Esophagus squamous epithelium (tissue), 5 donors: ENCODE measurements at regions not wholly inside any gene's neighbourhood (a gene's known extent, or its start where the extent isn't known, plus 50 kb on each side); places are given as distances from the start of the nearest gene placed in this dataset.

Experiments used
- DNase-seq: peaks from one replicate; lab custom pipeline; 2025; lab: John Stamatoyannopoulos, UW
- H3K27ac ChIP-seq, 4 donors: fragments of 200-600 bp; sonication (generic); one replicate each; pipeline ENCODE4 v1.5.1; 2016 to 2019; ENCODE audit warnings: mild to moderate bottlenecking in 1 of 4
- H3K27me3 ChIP-seq, 4 donors: fragments of 200-600 bp; sonication (generic); 1 replicate in 3 of 4; 2 replicates in 1 of 4; pipeline versions ENCODE4 v1.5.1 to v1.6.0; 2017 to 2021; ENCODE audit warnings: antibody characterized with exemption in 1 of 4
- H3K36me3 ChIP-seq, 3 donors: fragments of 200-600 bp; sonication (generic); one replicate each; pipeline ENCODE4 v1.5.1; 2016 to 2019
- H3K4me1 ChIP-seq, 3 donors: fragments of 200-600 bp; sonication (generic); one replicate each; pipeline ENCODE4 v1.5.1; 2017 to 2019
- H3K4me3 ChIP-seq, 4 donors: fragments of 200-600 bp; sonication (generic); 1 replicate in 3 of 4; 2 replicates in 1 of 4; pipeline ENCODE4 v1.5.1; 2016 to 2019; ENCODE audit warnings: mild to moderate bottlenecking in 2 of 4, moderate library complexity in 1 of 4
- H3K9me3 ChIP-seq, 3 donors: fragments of 200-600 bp; sonication (generic); one replicate each; pipeline ENCODE4 v1.5.1; 2016 to 2019
- CTCF ChIP-seq, 6 experiments: fragments of 450-650 bp in 4 of 6; fragments of 200-600 bp in 2 of 6; sonication (generic) in 2 of 6; IDR thresholded peaks; one replicate each; pipeline ENCODE4 v1.5.1; 2016 to 2019; ENCODE audit warnings: antibody characterized with exemption in 6 of 6, mild to moderate bottlenecking in 4 of 6, moderate library complexity in 4 of 6
- POLR2A ChIP-seq, 4 donors: fragments of 450-650 bp; IDR thresholded peaks; one replicate each; pipeline ENCODE4 v1.6.1; 2017; ENCODE audit warnings: antibody characterized with exemption in 4 of 4, mild to moderate bottlenecking in 4 of 4, moderate library complexity in 3 of 4
- WGBS, 2 donors: methylation state at CpG; one replicate each; pipeline ENCODE4 v1.1.5; 2018; 5-methylcytosine and 5-hydroxymethylcytosine counted together
- intact Hi-C: fragments of 100-400 bp; cut with DNase I; formaldehyde crosslinking; loops from one replicate; pipeline ENCODE4 v1.15.0; 2022
- donor health status: DM: yes; HTN: yes; CAD: no.

DNA sequence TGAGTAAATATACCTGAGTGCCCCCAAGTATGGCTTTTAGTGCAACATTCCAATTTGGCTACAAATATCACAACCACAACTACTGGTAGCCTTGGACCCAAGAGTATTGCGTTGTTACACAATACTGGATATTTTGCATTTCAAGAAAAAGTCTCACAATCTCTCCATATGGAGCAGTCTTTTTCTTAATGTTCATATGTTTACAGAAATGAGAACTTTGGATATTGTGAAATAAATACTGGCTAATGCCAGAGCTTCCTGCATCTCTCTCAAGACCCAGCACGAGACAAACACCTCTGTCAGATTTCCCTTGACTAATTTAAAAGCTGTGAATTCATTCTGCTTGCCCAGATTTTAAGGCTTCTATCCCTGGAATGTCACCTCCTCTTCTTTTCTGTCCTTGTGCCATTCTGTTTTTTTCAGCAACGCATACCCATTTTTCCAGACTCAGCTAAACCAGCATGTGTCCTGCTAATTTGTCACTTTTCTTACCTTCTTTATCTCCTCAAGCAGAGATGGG is 136.2 kb upstream of the BACE2 start:
- DNase-seq: no peak
- Histone ChIP-seq H3K9me3 (peaks cover 0 to 3% (median 0%) of the 10 kb centered on the region in 3 donors), H3K4me1 (no peaks in the 10 kb centered on the region), H3K27ac (no peak overlapping the region), H3K36me3 (no peaks in the 10 kb centered on the region), H3K27me3 (peaks cover 0 to 4% (median 0%) of the 10 kb centered on the region in 4 donors), H3K4me3 (no peak overlapping the region)
- intact Hi-C loops: no loop called here
- TF ChIP-seq CTCF (IDR thresholded peaks at IDR 0.05) (no peak), POLR2A (IDR thresholded peaks at IDR 0.05) (no peak)
- 60 to 75% methylated on average over 3 of the region's 3 CpGs for WGBS, 2 donors

DNA sequence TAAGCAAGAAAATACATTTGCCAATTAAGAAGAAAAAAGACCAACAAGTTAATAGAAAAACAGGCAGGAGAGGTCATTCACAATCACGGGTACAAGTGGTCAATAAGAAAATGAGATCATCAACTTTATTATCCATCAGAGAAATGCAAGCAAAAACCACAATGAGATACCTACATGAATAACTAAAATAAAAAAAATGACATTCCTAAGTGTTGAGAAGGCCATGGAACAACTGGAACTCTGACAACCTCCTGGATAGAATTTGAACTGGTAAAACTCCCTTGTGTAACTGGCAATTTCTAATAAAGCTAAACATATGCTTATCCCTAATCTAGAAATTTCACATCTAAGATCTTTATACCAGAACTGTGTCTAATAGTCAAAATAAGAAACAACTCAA is 135.4 kb upstream of the BACE2 start:
- no peak overlapping the region for H3K27ac ChIP-seq
- DNase-seq: no peak
- 32 to 40% methylated on average over 1 of the region's 1 CpG for WGBS, 2 donors
- no peaks in the 10 kb centered on the region for H3K4me1 ChIP-seq
- H3K4me3 ChIP-seq: no peak overlapping the region
- peaks cover 0 to 4% (median 0%) of the 10 kb centered on the region in 4 donors for H3K27me3 ChIP-seq
- TF ChIP-seq POLR2A (IDR thresholded peaks at IDR 0.05) (no peak), CTCF (IDR thresholded peaks at IDR 0.05) (no peak)
- H3K9me3 ChIP-seq: peaks cover 0 to 3% (median 0%) of the 10 kb centered on the region in 3 donors
- intact Hi-C loops: no loop called here
- no peaks in the 10 kb centered on the region for H3K36me3 ChIP-seq

GRCh38 chr21:41037212-41037611 is 130.7 kb upstream of the BACE2 start:
- WGBS, 2 donors: 69 to 97% methylated on average over 4 to 6 of the region's 6 CpGs
- H3K27me3 ChIP-seq: peaks cover 0 to 4% (median 0%) of the 10 kb centered on the region in 4 donors
- intact Hi-C loops: no loop called here
- no peaks in the 10 kb centered on the region for H3K9me3 ChIP-seq
- no peak for TF ChIP-seq CTCF (IDR thresholded peaks at IDR 0.05)
- no peak for TF ChIP-seq POLR2A (IDR thresholded peaks at IDR 0.05)
- no peak overlapping the region for H3K4me3 ChIP-seq
- H3K4me1 ChIP-seq: no peaks in the 10 kb centered on the region
- H3K36me3 ChIP-seq: no peaks in the 10 kb centered on the region
- H3K27ac ChIP-seq: no peak overlapping the region
- DNase-seq: no peak

- no peak for DNase-seq
These were observed 130.0 kb upstream of the BACE2 start for GRCh38 chr21:41037936-41038335.

DNA sequence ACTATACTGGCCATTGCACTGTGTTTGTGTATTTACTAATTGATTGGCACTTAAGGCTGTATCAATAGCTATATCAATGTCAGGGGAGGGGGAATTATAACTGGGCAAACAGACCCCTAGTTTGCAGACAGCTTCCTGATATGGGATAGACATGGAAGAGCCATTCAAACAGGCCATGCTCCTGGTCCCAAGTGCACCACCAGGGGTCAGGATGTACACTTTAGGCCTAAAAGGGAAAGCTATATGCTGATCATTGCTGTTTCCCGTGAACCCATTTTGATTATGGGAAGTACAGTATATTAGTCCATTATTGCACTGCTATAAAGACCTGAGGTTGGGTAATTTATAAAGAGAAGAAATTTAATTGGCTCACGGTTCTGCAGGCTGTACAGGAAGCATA is 124.9 kb upstream of the BACE2 start:
- Histone ChIP-seq H3K27ac (no peak overlapping the region), H3K36me3 (no peaks in the 10 kb centered on the region), H3K4me3 (no peak overlapping the region), H3K27me3 (peaks cover 0 to 6% (median 0%) of the 10 kb centered on the region in 4 donors), H3K4me1 (no peaks in the 10 kb centered on the region), H3K9me3 (no peaks in the 10 kb centered on the region)
- TF ChIP-seq CTCF (IDR thresholded peaks at IDR 0.05) (no peak), POLR2A (IDR thresholded peaks at IDR 0.05) (no peak)
- DNase-seq: no peak
- 44 to 61% methylated on average over 2 of the region's 2 CpGs for WGBS, 2 donors
- intact Hi-C loops: no loop called here

More at GRCh38 chr21:41037936-41038335, 130.0 kb upstream of the BACE2 start:
- WGBS, 2 donors: 100% methylated on average over 1 of the region's 1 CpG
- no peak overlapping the region for H3K4me3 ChIP-seq
- intact Hi-C loops: no loop called here
- H3K36me3 ChIP-seq: no peaks in the 10 kb centered on the region
- no peaks in the 10 kb centered on the region for H3K9me3 ChIP-seq
- no peak overlapping the region for H3K27ac ChIP-seq
- no peaks in the 10 kb centered on the region for H3K4me1 ChIP-seq
- TF ChIP-seq POLR2A (IDR thresholded peaks at IDR 0.05) (no peak), CTCF (IDR thresholded peaks at IDR 0.05) (no peak)
- H3K27me3 ChIP-seq: peaks cover 0 to 4% (median 0%) of the 10 kb centered on the region in 4 donors
